Fibroblast of lung (primary cell): ENCODE measurements at regions not wholly inside any gene's neighbourhood (a gene's known extent, or its start where the extent isn't known, plus 50 kb on each side); places are given as distances from the start of the nearest gene placed in this dataset.

Experiments used
- EZH2 ChIP-seq: IDR thresholded peaks from 2 replicates; pipeline ENCODE4 v1.5.1; 2012; ENCODE audit warnings: low read length, control low read depth, mild to moderate bottlenecking; ENCODE audit errors: missing control alignments
- TF ChIP-seq, protein P1 (sequence below), 2 donors: IDR thresholded peaks in 1 of 2; conservative IDR thresholded peaks in 1 of 2; 1 replicate in 1 of 2; 2 replicates in 1 of 2; pipeline ENCODE4 v1.5.1; 2011 to 2012; ENCODE audit warnings: low read length in 2 of 2, control low read depth in 1 of 2, inconsistent platforms in 1 of 2, low read depth in 1 of 2, mild to moderate bottlenecking in 1 of 2

DNA sequence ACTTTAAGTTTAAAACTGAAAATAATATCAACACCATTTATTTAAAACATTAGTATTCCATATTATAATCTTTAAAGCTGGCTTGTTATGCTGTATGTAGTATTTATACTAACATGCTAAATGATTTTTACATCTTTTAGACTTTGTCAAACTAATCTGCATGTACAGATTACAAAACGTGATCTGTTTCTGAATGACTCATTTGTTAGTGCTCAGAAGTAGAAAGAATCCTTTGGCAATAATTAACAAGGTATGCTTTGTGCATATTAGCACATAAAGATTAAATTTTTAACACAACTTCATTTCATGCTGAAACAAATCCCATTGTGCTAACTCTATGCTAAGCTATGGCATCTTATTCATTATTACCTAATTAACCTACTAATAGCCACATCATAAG, 242.4 kb downstream of the BARHL2 start:
- TF ChIP-seq EZH2: no peak
- TF ChIP-seq, protein P1, sequence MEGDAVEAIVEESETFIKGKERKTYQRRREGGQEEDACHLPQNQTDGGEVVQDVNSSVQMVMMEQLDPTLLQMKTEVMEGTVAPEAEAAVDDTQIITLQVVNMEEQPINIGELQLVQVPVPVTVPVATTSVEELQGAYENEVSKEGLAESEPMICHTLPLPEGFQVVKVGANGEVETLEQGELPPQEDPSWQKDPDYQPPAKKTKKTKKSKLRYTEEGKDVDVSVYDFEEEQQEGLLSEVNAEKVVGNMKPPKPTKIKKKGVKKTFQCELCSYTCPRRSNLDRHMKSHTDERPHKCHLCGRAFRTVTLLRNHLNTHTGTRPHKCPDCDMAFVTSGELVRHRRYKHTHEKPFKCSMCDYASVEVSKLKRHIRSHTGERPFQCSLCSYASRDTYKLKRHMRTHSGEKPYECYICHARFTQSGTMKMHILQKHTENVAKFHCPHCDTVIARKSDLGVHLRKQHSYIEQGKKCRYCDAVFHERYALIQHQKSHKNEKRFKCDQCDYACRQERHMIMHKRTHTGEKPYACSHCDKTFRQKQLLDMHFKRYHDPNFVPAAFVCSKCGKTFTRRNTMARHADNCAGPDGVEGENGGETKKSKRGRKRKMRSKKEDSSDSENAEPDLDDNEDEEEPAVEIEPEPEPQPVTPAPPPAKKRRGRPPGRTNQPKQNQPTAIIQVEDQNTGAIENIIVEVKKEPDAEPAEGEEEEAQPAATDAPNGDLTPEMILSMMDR (conservative IDR thresholded peaks at IDR 0.05 in 1 of 2, IDR thresholded peaks at IDR 0.05 in 1 of 2; ENCODE audit: low read depth in 1 of 2, low read length in 2 of 2): no peak
